ENCODE measurements at regions not wholly inside any gene's neighbourhood (a gene's known extent, or its start where the extent isn't known, plus 50 kb on each side); places are given as distances from the start of the nearest gene placed in this dataset.

DNA sequence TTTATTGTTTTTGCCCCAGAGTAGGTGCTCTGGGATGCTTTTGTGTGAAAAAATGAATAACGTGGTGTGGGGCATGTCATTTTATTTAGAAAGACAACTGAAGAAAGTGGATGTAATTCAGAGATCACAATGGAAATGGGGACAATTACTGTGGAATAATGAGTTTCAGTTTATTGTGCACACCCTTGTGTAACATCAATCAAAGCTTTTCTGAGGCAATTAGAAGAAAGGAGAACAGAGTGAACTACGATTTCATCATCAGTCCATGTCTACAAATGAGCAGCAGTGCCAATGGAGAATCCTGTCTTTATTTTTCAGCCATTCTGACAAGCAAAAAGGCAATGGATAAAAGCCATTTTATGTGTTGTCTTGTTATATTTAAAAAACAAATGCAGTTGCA lies 339.2 kb downstream of the TMA16 start:
- DNase-seq (no peak), ATAC-seq (replicated peaks) (no peak)
- Mint-ChIP-seq H3K27ac (no peak overlapping the region), H3K9me3 (peaks cover 0 to 3% of the 10 kb centered on the region in 2 donors), H3K36me3 (ENCODE audit: insufficient read depth) (no peaks in the 10 kb centered on the region), H3K27me3 (no peaks in the 10 kb centered on the region), H3K4me1 (ENCODE audit: low read depth in 2 of 2) (no peaks in the 10 kb centered on the region), H3K4me3 (no peak overlapping the region)

DNA sequence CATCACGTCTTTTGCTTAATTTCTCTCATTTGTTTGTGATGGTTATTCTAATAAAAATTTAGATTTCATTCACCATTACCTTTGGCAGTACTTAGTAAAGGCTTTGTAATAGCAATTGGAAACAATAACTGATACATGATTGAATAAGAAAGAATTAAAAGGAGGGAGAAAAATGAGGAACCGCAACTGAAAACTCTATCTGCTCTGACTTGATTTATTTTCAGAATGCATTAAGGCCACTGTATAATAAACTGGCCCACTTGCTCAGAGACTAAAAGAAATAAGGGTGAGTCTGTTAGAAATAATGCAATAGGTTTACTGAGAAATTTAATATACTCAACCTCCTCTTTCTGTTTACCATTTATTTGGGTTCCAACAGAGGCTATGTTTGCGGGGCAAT lies 351.5 kb downstream of the TMA16 start:
- H3K4me3 Mint-ChIP-seq, result no peak overlapping the region
- H3K27me3 Mint-ChIP-seq, result no peaks in the 10 kb centered on the region
- no peak for ATAC-seq (replicated peaks)

DNA sequence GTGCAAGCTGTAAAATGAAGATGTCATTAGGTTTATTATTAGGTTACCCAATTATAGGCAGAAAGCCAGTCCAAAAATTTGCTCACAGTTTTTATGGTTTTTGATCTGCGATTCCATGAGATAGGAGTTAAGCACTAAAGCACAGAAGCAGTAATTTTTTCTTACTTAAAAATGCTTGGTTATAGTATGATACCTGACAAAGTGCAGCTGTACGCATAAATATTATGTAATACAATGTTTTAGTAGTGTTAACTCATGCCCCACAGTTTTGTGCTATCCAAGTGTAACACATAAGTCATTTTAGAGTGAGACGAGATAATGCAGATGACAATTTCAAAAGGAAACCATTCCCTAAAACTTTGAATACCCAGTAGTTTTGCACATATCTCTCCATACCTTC lies 357.8 kb downstream of the TMA16 start:
- Mint-ChIP-seq H3K36me3 (ENCODE audit: insufficient read depth) (no peaks in the 10 kb centered on the region), H3K27me3 (no peaks in the 10 kb centered on the region), H3K9me3 (no peaks in the 10 kb centered on the region), H3K4me1 (ENCODE audit: low read depth in 2 of 2) (no peaks in the 10 kb centered on the region), H3K27ac (no peak overlapping the region), H3K4me3 (no peak overlapping the region)
- ATAC-seq (replicated peaks) (no peak), DNase-seq (no peak)

More for the DNA sequence above, 351.5 kb downstream of the TMA16 start:
- no peak for DNase-seq
- Mint-ChIP-seq H3K9me3 (peaks cover 0 to 3% of the 10 kb centered on the region in 2 donors), H3K4me1 (ENCODE audit: low read depth in 2 of 2) (no peaks in the 10 kb centered on the region), H3K36me3 (ENCODE audit: insufficient read depth) (no peaks in the 10 kb centered on the region), H3K27ac (no peak overlapping the region)

DNA sequence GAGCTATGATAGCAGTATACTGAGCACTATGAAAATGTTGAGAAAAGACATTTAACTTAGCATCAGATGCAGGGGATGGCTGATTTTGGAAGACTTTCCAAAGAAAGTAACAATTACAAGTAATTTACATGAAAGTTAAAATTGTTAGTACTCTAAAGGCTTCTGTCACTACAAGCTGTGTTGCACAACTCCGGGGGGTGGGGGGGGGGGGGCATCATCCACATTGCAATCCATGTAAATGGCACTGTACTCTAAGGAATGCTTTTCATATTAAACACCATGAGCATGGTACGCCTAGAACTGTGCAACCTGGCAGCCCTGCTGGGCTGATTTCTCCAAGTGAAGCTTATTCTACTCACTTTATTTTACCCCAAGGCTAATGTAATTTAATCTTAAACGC lies 363.4 kb downstream of the TMA16 start:
- ATAC-seq (replicated peaks), result no peak
- Mint-ChIP-seq H3K4me3 (no peak overlapping the region), H3K27me3 (no peaks in the 10 kb centered on the region), H3K9me3 (peaks cover 0 to 3% of the 10 kb centered on the region in 2 donors), H3K4me1 (ENCODE audit: low read depth in 2 of 2) (no peaks in the 10 kb centered on the region), H3K27ac (no peak overlapping the region), H3K36me3 (ENCODE audit: insufficient read depth) (no peaks in the 10 kb centered on the region)
- DNase-seq, result no peak

DNA sequence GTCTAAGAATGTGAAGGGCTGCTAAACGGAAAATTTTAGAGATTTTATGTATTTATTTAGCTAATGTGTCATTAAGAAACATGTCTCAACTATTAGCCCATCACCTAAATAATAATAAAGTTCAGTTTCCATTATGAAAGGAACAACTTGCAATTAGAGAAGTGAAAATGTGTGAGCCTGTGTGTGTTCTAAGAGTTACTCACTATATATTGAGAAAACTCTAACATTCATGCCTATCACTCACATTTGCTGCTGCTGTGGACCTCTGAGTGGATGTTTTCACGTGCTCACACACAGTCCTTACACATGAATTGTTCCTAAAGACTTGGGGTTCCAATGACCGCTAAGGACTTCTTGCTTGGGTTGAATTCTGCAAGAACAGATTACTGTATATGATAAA lies 364.0 kb downstream of the TMA16 start:
- ATAC-seq (replicated peaks), result no peak
- H3K36me3 Mint-ChIP-seq (ENCODE audit: insufficient read depth), result no peaks in the 10 kb centered on the region
- no peak overlapping the region for H3K27ac Mint-ChIP-seq

DNA sequence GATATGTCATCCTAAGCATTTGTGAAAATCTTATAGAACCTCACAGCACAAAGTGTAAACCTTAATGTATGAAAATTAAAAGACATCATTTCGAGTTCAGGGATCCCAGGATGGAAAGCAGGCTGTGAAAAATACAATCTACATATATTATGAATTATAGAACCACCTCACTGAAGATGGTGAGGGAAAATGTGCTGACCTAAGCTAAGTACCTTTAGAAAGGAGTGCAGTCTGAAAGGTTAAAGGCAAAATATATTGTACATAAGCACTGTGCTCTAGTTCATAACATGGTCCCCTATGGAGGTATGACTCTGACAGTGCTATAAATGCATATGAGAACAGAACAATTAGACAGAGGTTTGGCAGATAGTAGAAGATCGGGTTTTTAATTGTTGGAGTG lies 368.6 kb downstream of the TMA16 start:
- DNase-seq (no peak), ATAC-seq (replicated peaks) (no peak)
- Mint-ChIP-seq H3K4me3 (no peak overlapping the region), H3K36me3 (ENCODE audit: insufficient read depth) (no peaks in the 10 kb centered on the region), H3K4me1 (ENCODE audit: low read depth in 2 of 2) (no peaks in the 10 kb centered on the region), H3K9me3 (peaks cover 0 to 9% of the 10 kb centered on the region in 2 donors), H3K27me3 (no peaks in the 10 kb centered on the region), H3K27ac (no peak overlapping the region)

More for the DNA sequence above, 364.0 kb downstream of the TMA16 start:
- H3K4me3 Mint-ChIP-seq, result no peak overlapping the region
- H3K9me3 Mint-ChIP-seq, result peaks cover 0 to 9% of the 10 kb centered on the region in 2 donors
- no peaks in the 10 kb centered on the region for H3K27me3 Mint-ChIP-seq
- DNase-seq, result no peak
- no peaks in the 10 kb centered on the region for H3K4me1 Mint-ChIP-seq (ENCODE audit: low read depth in 2 of 2)

DNA sequence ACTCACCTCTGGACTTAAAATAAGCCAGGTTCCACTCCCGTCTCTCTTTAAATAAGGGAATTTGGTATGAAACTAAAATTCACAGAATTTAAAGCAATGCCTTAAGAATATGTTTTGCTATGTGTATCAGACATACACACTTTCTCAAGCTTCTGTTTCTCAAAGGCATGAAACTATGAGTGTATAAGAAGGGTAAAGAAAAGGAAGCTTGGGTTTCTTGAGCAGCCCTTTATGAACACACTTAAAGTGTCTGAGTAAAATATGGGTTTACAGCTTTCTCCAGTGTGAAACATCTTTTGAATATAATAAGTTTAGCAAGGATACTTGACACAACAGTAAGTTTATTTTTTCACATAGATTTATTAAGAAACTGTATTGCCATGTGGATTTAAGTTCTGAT lies 370.5 kb downstream of the TMA16 start:
- ATAC-seq (replicated peaks) (no peak), DNase-seq (no peak)
- Mint-ChIP-seq H3K4me1 (ENCODE audit: low read depth in 2 of 2) (no peaks in the 10 kb centered on the region), H3K9me3 (peaks cover 0 to 9% of the 10 kb centered on the region in 2 donors), H3K36me3 (ENCODE audit: insufficient read depth) (no peaks in the 10 kb centered on the region), H3K4me3 (no peak overlapping the region), H3K27ac (no peak overlapping the region), H3K27me3 (no peaks in the 10 kb centered on the region)

DNA sequence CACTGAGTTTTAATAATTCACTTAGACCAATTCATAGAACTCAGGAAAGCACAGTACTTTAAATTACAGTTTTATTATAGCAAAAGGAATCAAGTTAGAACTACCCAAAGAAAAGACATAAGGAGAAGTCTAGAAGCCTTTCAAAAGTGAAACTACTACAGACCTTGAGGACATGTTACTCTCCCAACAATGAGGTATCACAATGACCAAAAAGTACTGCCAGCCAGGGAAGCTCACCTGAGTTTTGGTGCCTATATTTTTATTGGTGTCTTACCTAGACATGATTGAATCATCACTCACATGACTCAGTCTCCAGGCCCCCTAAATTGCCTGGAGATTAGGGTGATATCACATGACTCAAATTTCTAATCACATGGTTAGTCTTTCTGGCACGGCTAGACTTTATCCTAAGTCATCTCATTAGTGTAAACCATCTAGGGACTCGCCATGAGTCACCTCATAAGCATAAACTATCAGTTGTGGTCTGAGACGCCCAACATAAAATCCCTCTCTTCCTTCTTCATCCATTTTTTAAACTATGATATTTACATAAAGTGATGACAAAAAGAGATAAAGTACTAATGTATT lies 372.3 kb downstream of the TMA16 start:
- no peaks in the 10 kb centered on the region for H3K4me1 Mint-ChIP-seq (ENCODE audit: low read depth in 2 of 2)
- H3K27me3 Mint-ChIP-seq, result no peaks in the 10 kb centered on the region
- H3K27ac Mint-ChIP-seq, result no peak overlapping the region
- H3K4me3 Mint-ChIP-seq, result no peak overlapping the region
- ATAC-seq (replicated peaks), result no peak
- H3K9me3 Mint-ChIP-seq, result peaks cover 0 to 9% of the 10 kb centered on the region in 2 donors
- H3K36me3 Mint-ChIP-seq (ENCODE audit: insufficient read depth), result no peaks in the 10 kb centered on the region
- DNase-seq, result no peak

DNA sequence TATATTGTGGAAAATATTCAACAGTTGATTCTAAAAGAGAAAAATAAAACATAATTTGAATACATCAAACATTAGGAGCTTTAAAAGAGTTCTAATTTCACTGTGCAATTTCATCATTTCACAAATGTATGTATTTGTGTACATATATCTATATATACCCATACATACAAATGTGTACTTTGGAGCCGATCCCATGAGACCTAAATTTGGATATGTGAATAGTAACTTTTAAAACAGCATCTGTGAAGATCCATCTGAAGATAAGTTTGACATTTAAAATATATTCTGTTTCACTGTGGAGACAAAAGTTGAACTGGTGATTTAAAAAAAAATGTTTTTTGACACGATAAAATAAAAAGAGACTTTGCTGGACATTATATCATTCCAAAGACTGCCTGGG lies 374.0 kb downstream of the TMA16 start:
- H3K4me1 Mint-ChIP-seq (ENCODE audit: low read depth in 2 of 2), result no peaks in the 10 kb centered on the region
- DNase-seq, result no peak
- H3K36me3 Mint-ChIP-seq (ENCODE audit: insufficient read depth), result no peaks in the 10 kb centered on the region
- H3K27ac Mint-ChIP-seq, result no peak overlapping the region
- H3K9me3 Mint-ChIP-seq, result peaks cover 0 to under 1% of the 10 kb centered on the region in 2 donors
- ATAC-seq (replicated peaks), result no peak
- H3K27me3 Mint-ChIP-seq, result no peaks in the 10 kb centered on the region
- H3K4me3 Mint-ChIP-seq, result no peak overlapping the region

DNA sequence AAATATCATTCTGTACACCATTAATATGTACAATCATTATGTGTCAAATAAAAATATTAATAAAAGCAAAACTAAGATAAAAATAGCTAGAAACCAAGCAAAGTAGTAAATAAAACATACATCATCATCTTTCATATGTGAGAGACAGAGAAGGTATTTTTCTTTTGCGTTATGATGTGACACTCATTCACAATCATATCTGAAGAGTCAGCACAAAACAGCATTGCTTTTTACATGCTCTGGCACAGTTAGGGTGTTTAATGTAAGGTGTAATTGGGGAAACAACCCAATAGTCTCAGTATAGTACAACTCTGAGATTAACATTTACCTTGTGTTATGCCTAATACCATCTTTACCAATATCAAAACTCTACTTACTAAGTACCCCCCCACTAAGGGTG lies 376.6 kb downstream of the TMA16 start:
- no peaks in the 10 kb centered on the region for H3K27me3 Mint-ChIP-seq
- DNase-seq (no peak), ATAC-seq (replicated peaks) (no peak)
- H3K4me3 Mint-ChIP-seq, result no peak overlapping the region
- no peaks in the 10 kb centered on the region for H3K36me3 Mint-ChIP-seq (ENCODE audit: insufficient read depth)
- no peaks in the 10 kb centered on the region for H3K4me1 Mint-ChIP-seq (ENCODE audit: low read depth in 2 of 2)
- peaks cover 0 to 2% of the 10 kb centered on the region in 2 donors for H3K9me3 Mint-ChIP-seq
- H3K27ac Mint-ChIP-seq, result no peak overlapping the region

DNA sequence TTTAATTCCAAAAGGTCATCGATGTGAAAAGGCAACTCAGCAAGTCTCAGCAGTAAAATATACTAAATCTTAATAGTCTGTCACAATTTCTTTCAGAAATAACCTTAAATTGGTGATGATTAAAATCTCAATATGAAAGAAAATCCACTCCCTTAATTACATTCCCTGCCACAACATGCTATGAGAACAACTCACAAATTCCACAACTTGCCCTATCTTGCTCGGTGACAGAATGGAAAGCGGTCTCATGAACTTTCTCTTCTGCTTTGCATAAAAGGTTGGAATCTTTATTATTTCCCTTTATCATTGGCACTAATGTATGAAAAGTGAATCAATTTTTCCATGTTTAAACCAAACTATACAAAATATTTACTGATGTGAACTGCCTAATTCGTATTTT lies 380.8 kb downstream of the TMA16 start:
- Mint-ChIP-seq H3K4me3 (no peak overlapping the region), H3K9me3 (peaks cover 0 to 8% of the 10 kb centered on the region in 2 donors), H3K27ac (no peak overlapping the region), H3K27me3 (no peaks in the 10 kb centered on the region), H3K36me3 (ENCODE audit: insufficient read depth) (no peaks in the 10 kb centered on the region), H3K4me1 (ENCODE audit: low read depth in 2 of 2) (no peaks in the 10 kb centered on the region)
- no peak for DNase-seq
- ATAC-seq (replicated peaks), result no peak

DNA sequence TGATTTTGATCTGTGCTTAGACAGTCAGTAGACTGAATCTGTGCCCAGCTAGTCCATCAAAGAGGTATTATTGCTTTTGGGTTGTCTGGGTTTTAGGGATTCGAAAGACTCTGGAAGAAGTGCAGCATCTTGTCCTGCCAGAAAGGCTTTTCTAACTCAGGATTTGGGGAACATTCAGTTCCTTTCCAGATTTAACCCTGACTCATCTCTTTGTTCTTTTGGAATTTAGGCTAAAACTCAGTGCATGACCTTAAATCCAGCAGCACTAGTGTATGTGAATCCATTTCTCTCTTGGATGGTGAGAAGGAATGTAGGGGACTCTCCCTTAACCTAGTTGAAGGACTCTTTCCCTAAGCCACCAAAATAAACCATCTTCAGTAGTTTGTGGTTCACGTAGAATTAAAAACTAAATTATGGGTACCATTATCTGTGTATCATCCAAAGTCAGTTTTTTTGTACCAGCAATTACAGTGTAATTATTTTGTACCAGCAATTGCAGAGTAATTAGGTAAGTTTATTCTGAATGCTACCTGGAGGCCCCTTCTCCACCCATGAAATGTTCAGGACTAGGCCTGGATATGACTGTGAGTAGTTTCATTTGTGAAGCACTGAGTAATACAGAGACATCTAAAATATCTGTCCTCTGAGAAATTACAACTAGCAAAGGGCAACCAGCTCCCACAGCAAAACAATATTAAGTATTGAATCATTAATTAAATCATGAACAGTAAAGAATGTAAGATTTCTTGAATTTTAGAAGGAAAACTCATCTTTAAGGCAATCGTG lies 384.0 kb downstream of the TMA16 start:
- Mint-ChIP-seq H3K36me3 (ENCODE audit: insufficient read depth) (no peaks in the 10 kb centered on the region), H3K9me3 (peaks cover 0 to 8% of the 10 kb centered on the region in 2 donors), H3K4me3 (no peak overlapping the region), H3K4me1 (ENCODE audit: low read depth in 2 of 2) (no peaks in the 10 kb centered on the region), H3K27ac (no peak overlapping the region), H3K27me3 (no peaks in the 10 kb centered on the region)
- ATAC-seq (replicated peaks) (no peak), DNase-seq (no peak)

DNA sequence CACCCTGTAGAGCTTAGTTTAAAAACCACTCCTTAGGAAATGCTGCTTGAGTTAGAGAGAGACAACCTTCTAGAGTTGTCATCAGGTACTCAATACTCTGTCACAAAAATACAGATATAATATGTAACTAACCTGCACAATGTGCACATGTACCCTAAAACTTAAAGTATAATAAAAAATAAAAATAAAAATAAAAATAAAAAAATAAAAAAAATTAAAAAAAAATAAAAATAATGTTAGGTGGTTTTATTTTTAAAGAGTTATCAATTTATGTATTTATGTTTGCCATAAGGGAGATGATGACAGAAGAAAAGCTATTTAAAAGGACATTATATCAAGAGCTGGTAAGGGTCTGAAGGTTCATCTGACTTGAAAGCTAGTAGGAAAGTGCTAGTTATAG lies 397.9 kb downstream of the TMA16 start:
- Mint-ChIP-seq H3K4me1 (ENCODE audit: low read depth in 2 of 2) (no peaks in the 10 kb centered on the region), H3K27ac (no peak overlapping the region), H3K36me3 (ENCODE audit: insufficient read depth) (no peaks in the 10 kb centered on the region), H3K27me3 (no peaks in the 10 kb centered on the region), H3K9me3 (peaks cover 11 to 12% of the 10 kb centered on the region in 2 donors), H3K4me3 (no peak overlapping the region)
- ATAC-seq (replicated peaks) (no peak), DNase-seq (no peak)

DNA sequence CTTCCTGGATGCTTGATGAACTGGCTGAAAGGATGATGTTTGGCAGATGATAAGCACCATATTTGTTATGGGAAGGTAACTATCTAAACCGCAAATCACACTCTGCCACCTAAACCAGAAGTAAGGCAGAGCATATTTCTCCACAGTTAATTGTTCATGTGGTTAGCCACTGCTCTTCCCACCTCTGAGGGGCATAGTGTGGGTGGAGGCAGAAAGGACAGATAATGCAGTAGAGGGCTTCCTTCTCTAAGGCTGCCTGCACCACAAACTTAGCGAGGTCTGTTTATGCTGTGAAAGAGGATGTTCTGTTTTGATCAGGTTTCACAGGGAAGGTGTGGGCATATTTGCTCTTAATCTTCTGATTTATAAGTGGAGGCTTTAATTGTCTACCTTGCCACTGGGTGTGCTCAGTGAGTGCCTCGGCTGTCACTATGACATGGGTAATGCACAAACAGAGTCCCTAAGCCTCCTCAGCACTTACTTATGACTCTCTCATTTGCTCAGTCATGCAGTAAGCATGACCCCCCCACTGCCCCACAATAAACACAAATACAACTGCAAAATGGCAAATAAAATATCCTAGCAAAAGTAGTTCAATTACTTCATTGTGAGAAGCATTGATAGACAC lies 401.0 kb downstream of the TMA16 start:
- Mint-ChIP-seq H3K27ac (no peak overlapping the region), H3K4me3 (no peak overlapping the region), H3K27me3 (no peaks in the 10 kb centered on the region), H3K36me3 (ENCODE audit: insufficient read depth) (no peaks in the 10 kb centered on the region), H3K4me1 (ENCODE audit: low read depth in 2 of 2) (no peaks in the 10 kb centered on the region), H3K9me3 (peaks cover 9 to 18% of the 10 kb centered on the region in 2 donors)
- DNase-seq, result peak in 2 of 3 experiments; percentile 1
- peak; percentile 90 for ATAC-seq (replicated peaks)

Data from effector memory CD8-positive, alpha-beta T cell (primary cell).